ENCODE measurements at regions not wholly inside any gene's neighbourhood (a gene's known extent, or its start where the extent isn't known, plus 50 kb on each side); places are given as distances from the start of the nearest gene placed in this dataset.

- Histone ChIP-seq H3K9me3 (no peaks in the 10 kb centered on the region), H3K27ac (ENCODE audit: low read depth in 2 of 2, low read length in 1 of 2) (no peak overlapping the region), H3K27me3 (ENCODE audit: insufficient read depth) (no peaks in the 10 kb centered on the region), H3K4me1 (ENCODE audit: control insufficient read depth in 1 of 2, insufficient read depth in 2 of 2, low read depth in 1 of 2, low read length in 1 of 2) (no peaks in the 10 kb centered on the region), H3K9ac (no peak overlapping the region), H3K4me3 (ENCODE audit: low read depth in 2 of 2, low read length in 1 of 2) (no peak overlapping the region), H3K4me2 (no peak overlapping the region), H3K9me2 (no peaks in the 10 kb centered on the region), H4K20me1 (ENCODE audit: insufficient read depth) (no peaks in the 10 kb centered on the region), H3K36me3 (replicated peaks in 1 of 2; ENCODE audit: control insufficient read depth in 1 of 2, insufficient read depth in 2 of 2, low read length in 1 of 2) (no peaks in the 10 kb centered on the region), H3K79me2 (ENCODE audit: insufficient read depth) (no peaks in the 10 kb centered on the region), H2AFZ (ENCODE audit: low read depth) (no peak overlapping the region), H3F3A (replicated peaks; ENCODE audit: insufficient read depth) (no peaks in the 10 kb centered on the region)
- WGBS (ENCODE audit: low lambda C conversion rate), result 30% methylated on average over 2 of the region's 2 CpGs
- no peak for TF ChIP-seq NRF1 (IDR thresholded peaks at IDR 0.05; ENCODE audit: low read depth, low read length)
- TF ChIP-seq SIN3A (IDR thresholded peaks at IDR 0.05; ENCODE audit: borderline replicate concordance, low read depth, low read length), result no peak
- TF ChIP-seq RCOR1 (IDR thresholded peaks at IDR 0.05; ENCODE audit: low read length), result no peak
- no peak for TF ChIP-seq RAD21 (IDR thresholded peaks at IDR 0.05; ENCODE audit: low read length)
- TF ChIP-seq ELF1 (IDR thresholded peaks at IDR 0.05), result no peak
- TF ChIP-seq RFX5 (IDR thresholded peaks at IDR 0.05; ENCODE audit: low read length), result no peak
- TF ChIP-seq USF2 (IDR thresholded peaks at IDR 0.05; ENCODE audit: borderline replicate concordance, low read depth, low read length), result no peak
- TF ChIP-seq TEAD4 (IDR thresholded peaks at IDR 0.05; ENCODE audit: borderline replicate concordance, insufficient read depth), result no peak
- no peak for TF ChIP-seq MAX (IDR thresholded peaks at IDR 0.05; ENCODE audit: low read depth)
- TF ChIP-seq MEF2A (IDR thresholded peaks at IDR 0.05; ENCODE audit: borderline replicate concordance, low read depth), result no peak
- TF ChIP-seq FOSL2 (IDR thresholded peaks at IDR 0.05; ENCODE audit: borderline replicate concordance, low read depth), result no peak
- no peak for TF ChIP-seq MXI1 (IDR thresholded peaks at IDR 0.05; ENCODE audit: low read depth, low read length)
- no peak for TF ChIP-seq NFIC (IDR thresholded peaks at IDR 0.05; ENCODE audit: borderline replicate concordance)
- ChIA-PET POLR2A (no interaction called here), CTCF (no interaction called here)
- no peak for DNase-seq
These were observed 329.5 kb upstream of the CWC22 start for GRCh38 chr2:180336550-180336949.

- Histone ChIP-seq H3K9ac (no peak overlapping the region), H3F3A (replicated peaks; ENCODE audit: insufficient read depth) (no peaks in the 10 kb centered on the region), H3K79me2 (ENCODE audit: insufficient read depth) (no peaks in the 10 kb centered on the region), H2AFZ (ENCODE audit: low read depth) (no peak overlapping the region), H3K27ac (ENCODE audit: low read depth in 2 of 2, low read length in 1 of 2) (no peak overlapping the region), H3K4me1 (ENCODE audit: control insufficient read depth in 1 of 2, insufficient read depth in 2 of 2, low read depth in 1 of 2, low read length in 1 of 2) (no peaks in the 10 kb centered on the region), H3K36me3 (replicated peaks in 1 of 2; ENCODE audit: control insufficient read depth in 1 of 2, insufficient read depth in 2 of 2, low read length in 1 of 2) (no peaks in the 10 kb centered on the region), H4K20me1 (ENCODE audit: insufficient read depth) (no peaks in the 10 kb centered on the region), H3K4me2 (no peak overlapping the region), H3K9me3 (no peaks in the 10 kb centered on the region), H3K27me3 (ENCODE audit: insufficient read depth) (no peaks in the 10 kb centered on the region), H3K4me3 (ENCODE audit: low read depth in 2 of 2, low read length in 1 of 2) (no peak overlapping the region), H3K9me2 (0 out of 2 replicates have a peak, but pooled peaks cover 2% of the 10 kb centered on the region)
- 31% methylated on average over 3 of the region's 3 CpGs for WGBS (ENCODE audit: low lambda C conversion rate)
- no peak for DNase-seq
- ChIA-PET CTCF (no interaction called here), POLR2A (no interaction called here)
- TF ChIP-seq TAF1 (IDR thresholded peaks at IDR 0.05; ENCODE audit: borderline replicate concordance, low read depth, low read length) (no peak), FOXJ3 (CRISPR knock-in tag; IDR thresholded peaks at IDR 0.05) (no peak), NRF1 (IDR thresholded peaks at IDR 0.05; ENCODE audit: low read depth, low read length) (no peak), IRF3 (IDR thresholded peaks at IDR 0.05; ENCODE audit: low read depth, low read length) (no peak), RCOR1 (IDR thresholded peaks at IDR 0.05; ENCODE audit: low read length) (no peak), TEAD4 (IDR thresholded peaks at IDR 0.05; ENCODE audit: borderline replicate concordance, insufficient read depth) (no peak), EP300 (IDR thresholded peaks at IDR 0.05; ENCODE audit: borderline replicate concordance in 1 of 2, low read depth in 1 of 2, low read length in 1 of 2) (no peak), FOSL2 (IDR thresholded peaks at IDR 0.05; ENCODE audit: borderline replicate concordance, low read depth) (no peak), MXI1 (IDR thresholded peaks at IDR 0.05; ENCODE audit: low read depth, low read length) (no peak), CTCF (IDR thresholded peaks at IDR 0.05) (no peak), RFX5 (IDR thresholded peaks at IDR 0.05; ENCODE audit: low read length) (no peak), RAD21 (IDR thresholded peaks at IDR 0.05; ENCODE audit: low read length) (no peak), GATA2 (CRISPR knock-in tag; IDR thresholded peaks at IDR 0.05) (no peak), ZBTB33 (IDR thresholded peaks at IDR 0.05; ENCODE audit: borderline replicate concordance, low read depth) (no peak), USF1 (IDR thresholded peaks at IDR 0.05; ENCODE audit: borderline replicate concordance, low read depth) (no peak), JUND (IDR thresholded peaks at IDR 0.05) (no peak)
These were observed 327.4 kb upstream of the CWC22 start for GRCh38 chr2:180334514-180334913.

Measured in SK-N-SH (cell line).